Neural crest cell (in vitro differentiated cells): ENCODE measurements at regions not wholly inside any gene's neighbourhood (a gene's known extent, or its start where the extent isn't known, plus 50 kb on each side); places are given as distances from the start of the nearest gene placed in this dataset.

Experiments used
- DNase-seq: peaks from one replicate; pipeline ENCODE4 v3.0.0; 2021; ENCODE audit warnings: low read depth, mixed read lengths, low spot score
- H3K27ac Mint-ChIP-seq: one replicate; pipeline ENCODE4 v1.8.0; 2021; ENCODE audit warnings: mild to moderate bottlenecking, mixed read lengths; ENCODE audit not compliant: unreplicated experiment
- H3K27me3 Mint-ChIP-seq: 2 replicates; pipeline ENCODE4 v1.8.0; 2021; ENCODE audit warnings: low read depth, mild to moderate bottlenecking, mixed read lengths
- H3K36me3 Mint-ChIP-seq: 2 replicates; pipeline ENCODE4 v1.8.0; 2021; ENCODE audit warnings: low read depth, mild to moderate bottlenecking, mixed read lengths
- H3K4me1 Mint-ChIP-seq: 2 replicates; pipeline ENCODE4 v1.8.0; 2021; ENCODE audit warnings: mixed read lengths
- H3K4me3 Mint-ChIP-seq: one replicate; pipeline ENCODE4 v1.8.0; 2021; ENCODE audit warnings: mild to moderate bottlenecking, mixed read lengths
- H3K9me3 Mint-ChIP-seq: 2 replicates; pipeline ENCODE4 v1.8.0; 2021; ENCODE audit warnings: mixed read lengths
- CTCF ChIP-seq: fragments of 200-600 bp; sonication (generic); conservative IDR thresholded peaks from 2 replicates; pipeline ENCODE4 v1.5.0; 2021; ENCODE audit warnings: antibody characterized with exemption, mild to moderate bottlenecking

- no peak for DNase-seq
- Mint-ChIP-seq H3K36me3 (no peaks in the 10 kb centered on the region), H3K4me3 (no peak overlapping the region), H3K27ac (no peak overlapping the region), H3K27me3 (no peaks in the 10 kb centered on the region), H3K4me1 (no peaks in the 10 kb centered on the region), H3K9me3 (no peaks in the 10 kb centered on the region)
- no peak for TF ChIP-seq CTCF
These were observed 76.7 kb upstream of the MBNL1 start for GRCh38 chr3:152192050-152192449.

GRCh38 chr3:152192936-152193672 is 75.6 kb upstream of the MBNL1 start:
- Mint-ChIP-seq H3K36me3 (no peaks in the 10 kb centered on the region), H3K27ac (no peak overlapping the region), H3K4me3 (no peak overlapping the region), H3K9me3 (no peaks in the 10 kb centered on the region), H3K27me3 (no peaks in the 10 kb centered on the region), H3K4me1 (no peaks in the 10 kb centered on the region)
- no peak for TF ChIP-seq CTCF
- no peak for DNase-seq

GRCh38 chr3:152193673-152194267 is 75.0 kb upstream of the MBNL1 start:
- H3K27ac Mint-ChIP-seq, result no peak overlapping the region
- H3K36me3 Mint-ChIP-seq, result no peaks in the 10 kb centered on the region
- no peaks in the 10 kb centered on the region for H3K4me1 Mint-ChIP-seq
- DNase-seq, result no peak
- H3K27me3 Mint-ChIP-seq, result no peaks in the 10 kb centered on the region
- no peak overlapping the region for H3K4me3 Mint-ChIP-seq
- no peak for TF ChIP-seq CTCF
- no peaks in the 10 kb centered on the region for H3K9me3 Mint-ChIP-seq

GRCh38 chr3:152195206-152195605 is 73.5 kb upstream of the MBNL1 start:
- no peaks in the 10 kb centered on the region for H3K27me3 Mint-ChIP-seq
- no peaks in the 10 kb centered on the region for H3K9me3 Mint-ChIP-seq
- H3K4me3 Mint-ChIP-seq, result no peak overlapping the region
- H3K4me1 Mint-ChIP-seq, result no peaks in the 10 kb centered on the region
- H3K27ac Mint-ChIP-seq, result no peak overlapping the region
- H3K36me3 Mint-ChIP-seq, result no peaks in the 10 kb centered on the region
- no peak for TF ChIP-seq CTCF
- DNase-seq, result no peak

- no peaks in the 10 kb centered on the region for H3K36me3 Mint-ChIP-seq
- no peaks in the 10 kb centered on the region for H3K4me1 Mint-ChIP-seq
- no peaks in the 10 kb centered on the region for H3K27me3 Mint-ChIP-seq
- no peak overlapping the region for H3K27ac Mint-ChIP-seq
- no peaks in the 10 kb centered on the region for H3K9me3 Mint-ChIP-seq
- no peak for DNase-seq
- TF ChIP-seq CTCF, result no peak
- H3K4me3 Mint-ChIP-seq, result no peak overlapping the region
These were observed 71.9 kb upstream of the MBNL1 start for GRCh38 chr3:152196782-152197181.
